NCI-H2029 treated with DMSO at 0.1 percent for 48 hours (cell line): ENCODE measurements at regions not wholly inside any gene's neighbourhood (a gene's known extent, or its start where the extent isn't known, plus 50 kb on each side); places are given as distances from the start of the nearest gene placed in this dataset.
"Not testable (repeated sequence)": the region's sequence is repeated elsewhere in the genome, so short reads cannot be mapped to it uniquely, and the experiment has no call there.

ENCODE experiments used
- DNase-seq: peaks from one replicate; lab custom pipeline; 2025; lab: John Stamatoyannopoulos, UW

DNA sequence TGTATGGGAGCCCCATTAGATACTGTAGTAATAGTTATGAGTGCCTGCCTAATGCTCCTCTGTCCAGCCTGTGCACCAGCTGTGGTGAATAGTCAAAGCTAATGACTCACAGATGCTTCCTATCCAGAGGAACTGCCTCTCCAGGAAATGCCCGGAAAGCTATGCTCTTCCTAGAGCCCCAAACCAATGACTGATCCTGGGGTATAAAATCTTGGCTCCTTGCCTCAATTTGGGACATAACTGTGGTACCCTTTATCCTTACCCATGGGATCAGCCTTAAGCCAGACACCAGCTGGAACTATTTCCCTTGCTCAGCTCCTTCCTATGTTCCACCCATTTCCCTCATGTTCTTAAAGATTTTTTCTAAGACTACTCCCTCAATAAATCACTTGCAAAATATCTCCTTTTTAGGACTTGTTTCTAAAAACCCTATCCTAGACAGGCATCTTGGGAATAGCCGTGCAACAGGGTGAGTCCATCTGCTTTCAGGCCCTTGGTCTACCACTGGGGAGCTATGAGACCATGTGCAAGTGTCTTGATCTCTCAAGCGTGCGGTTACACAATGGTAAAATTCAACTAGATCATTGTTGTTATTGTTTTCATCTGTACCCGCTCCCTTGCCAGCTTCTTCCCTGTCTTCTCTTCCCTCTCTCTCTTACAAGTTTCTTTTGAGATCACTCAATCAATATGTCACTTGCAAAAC, 283.7 kb downstream of the BTBD3 start:
- no peak for DNase-seq

GRCh38 chr20:12203399-12203798, 285.7 kb downstream of the BTBD3 start:
- no peak for DNase-seq

- no peak for DNase-seq
Measured at GRCh38 chr20:12203981-12204380, 286.3 kb downstream of the BTBD3 start.

- DNase-seq, result no peak
Measured at GRCh38 chr20:12207875-12208274, 290.2 kb downstream of the BTBD3 start.

GRCh38 chr20:12210591-12210990, 292.9 kb downstream of the BTBD3 start:
- no peak for DNase-seq

GRCh38 chr20:12211361-12211760, 293.7 kb downstream of the BTBD3 start:
- no peak for DNase-seq

- no peak for DNase-seq
Measured at GRCh38 chr20:12217382-12217781, 299.7 kb downstream of the BTBD3 start.

GRCh38 chr20:12219798-12220197, 302.1 kb downstream of the BTBD3 start:
- DNase-seq, result no peak

- no peak for DNase-seq
Measured at GRCh38 chr20:12223057-12223456, 305.4 kb downstream of the BTBD3 start.

GRCh38 chr20:12225898-12226297, 308.2 kb downstream of the BTBD3 start:
- DNase-seq, result no peak

DNA sequence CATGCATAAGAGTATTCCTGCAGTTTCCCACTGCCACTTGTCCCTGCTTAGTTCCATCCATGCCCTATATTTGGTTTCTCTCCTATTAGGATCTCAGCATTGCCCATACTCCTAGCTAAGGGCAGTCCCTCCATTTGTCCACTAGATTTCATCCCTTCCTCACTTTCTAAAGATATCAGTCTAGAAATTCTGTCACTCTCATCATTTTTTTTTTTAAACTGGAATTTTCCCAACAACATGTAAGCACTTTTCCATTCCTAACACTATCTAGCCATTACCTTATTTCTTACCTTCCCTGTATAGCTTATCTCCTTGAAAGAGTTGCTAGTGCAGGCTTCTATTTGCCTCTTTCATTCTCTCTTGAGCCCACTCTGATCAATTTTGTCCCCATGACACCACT, 312.2 kb downstream of the BTBD3 start:
- DNase-seq, result no peak

- DNase-seq, result no peak
Measured at GRCh38 chr20:12237772-12238171, 320.1 kb downstream of the BTBD3 start.

- no peak for DNase-seq
Measured at GRCh38 chr20:12241065-12241464, 323.4 kb downstream of the BTBD3 start.

- DNase-seq, result no peak
Measured at GRCh38 chr20:12243327-12243726, 325.6 kb downstream of the BTBD3 start.

DNA sequence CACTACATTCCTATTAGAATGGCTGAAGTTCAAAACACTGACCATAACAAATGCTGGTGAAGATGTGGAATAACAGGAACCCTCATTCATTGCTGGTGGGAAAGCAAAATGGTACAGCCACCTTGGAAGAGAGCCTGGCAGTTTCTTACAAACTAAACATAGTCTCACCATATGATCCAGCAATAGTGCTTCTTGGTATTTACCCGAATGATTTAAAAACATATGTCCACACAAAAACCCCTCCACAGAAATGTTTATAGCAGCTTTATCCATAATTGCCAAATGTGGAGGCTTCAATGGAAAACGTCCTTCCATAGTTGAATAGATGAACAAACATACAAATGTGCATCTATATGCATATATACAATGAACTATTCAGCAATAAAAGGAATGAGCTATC, 330.8 kb downstream of the BTBD3 start:
- no peak for DNase-seq

- DNase-seq, result not testable (repeated sequence)
Measured at GRCh38 chr20:12250661-12251060, 333.0 kb downstream of the BTBD3 start.

DNA sequence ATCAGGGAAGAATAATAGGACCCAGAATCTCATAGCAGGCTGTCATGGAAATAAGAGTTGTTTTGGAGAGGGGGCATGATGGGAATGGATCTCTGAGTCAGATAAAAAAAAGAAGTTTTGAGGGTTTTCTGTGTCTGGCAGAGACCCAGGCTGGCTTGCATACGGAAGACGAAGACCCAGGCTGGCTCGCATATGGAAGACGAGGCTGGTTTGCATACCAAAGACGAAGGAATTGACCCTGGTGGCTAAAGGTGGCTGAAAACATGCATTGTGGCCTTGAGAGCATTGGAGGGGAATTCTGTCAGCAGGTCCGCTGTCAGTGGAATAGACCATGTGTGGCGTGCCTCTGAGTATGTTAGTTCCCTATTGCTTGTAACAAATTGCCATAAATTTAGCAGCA, 335.1 kb downstream of the BTBD3 start:
- DNase-seq, result no peak

GRCh38 chr20:12255461-12255970, 337.8 kb downstream of the BTBD3 start:
- no peak for DNase-seq

DNA sequence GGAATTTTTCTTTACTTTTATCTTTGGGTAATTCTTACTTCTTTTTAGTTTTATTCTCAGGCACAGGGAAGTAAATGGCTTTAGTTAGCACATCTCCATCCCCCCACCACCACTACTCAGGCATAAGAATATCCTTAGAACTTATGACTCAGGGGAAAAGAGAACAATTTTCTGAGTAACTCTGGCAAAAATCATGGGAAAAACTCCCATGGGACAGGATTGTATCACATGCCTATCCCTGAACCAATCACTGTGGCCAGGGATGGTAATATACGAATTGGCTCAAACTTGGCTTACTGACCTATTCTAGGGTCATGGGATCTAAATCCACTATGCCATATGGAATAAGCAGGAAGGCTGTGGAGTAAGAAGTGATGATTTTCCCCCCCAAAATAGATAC, 339.1 kb downstream of the BTBD3 start:
- no peak for DNase-seq

- DNase-seq, result no peak
Measured at GRCh38 chr20:12262747-12263146, 345.1 kb downstream of the BTBD3 start.

DNA sequence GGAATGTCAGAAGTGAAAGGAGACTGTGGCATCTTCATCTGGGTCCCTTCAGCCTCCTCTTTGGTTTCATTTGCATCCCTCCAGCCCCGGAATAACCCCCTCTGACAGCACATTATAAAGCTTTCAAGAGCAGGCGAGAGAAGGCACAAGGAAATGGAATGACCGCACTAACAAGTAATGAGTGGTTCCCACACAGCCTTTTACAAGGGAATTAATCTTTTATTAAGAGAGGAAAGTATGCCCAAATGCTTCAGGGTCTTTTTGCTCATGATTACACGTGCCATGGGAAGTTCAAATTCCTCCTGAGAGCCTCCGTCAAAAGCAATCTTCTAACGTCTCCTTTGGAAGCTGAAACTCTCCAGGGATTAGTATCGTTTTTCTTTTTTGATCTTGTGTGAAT, 347.0 kb downstream of the BTBD3 start:
- DNase-seq, result no peak

DNA sequence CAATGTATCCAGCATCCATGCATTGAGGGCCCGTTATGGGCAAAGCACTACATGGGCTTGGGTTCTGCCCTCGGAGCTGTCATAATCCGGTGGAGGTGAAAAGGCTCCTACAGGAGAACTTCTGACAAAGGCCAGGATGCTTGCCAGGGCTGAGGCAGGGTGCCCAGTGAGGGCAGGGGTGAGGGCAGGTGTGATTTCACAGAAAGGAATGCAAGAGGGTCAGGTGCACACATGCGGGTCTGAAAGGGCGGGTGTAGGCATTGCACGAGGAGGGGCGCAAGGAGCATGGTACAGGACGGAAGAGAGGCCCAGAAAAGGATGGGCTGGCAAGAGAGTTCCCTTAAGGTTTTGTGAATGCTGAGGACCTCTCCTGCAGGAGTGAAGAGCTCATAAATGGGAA, 348.0 kb downstream of the BTBD3 start:
- no peak for DNase-seq

DNA sequence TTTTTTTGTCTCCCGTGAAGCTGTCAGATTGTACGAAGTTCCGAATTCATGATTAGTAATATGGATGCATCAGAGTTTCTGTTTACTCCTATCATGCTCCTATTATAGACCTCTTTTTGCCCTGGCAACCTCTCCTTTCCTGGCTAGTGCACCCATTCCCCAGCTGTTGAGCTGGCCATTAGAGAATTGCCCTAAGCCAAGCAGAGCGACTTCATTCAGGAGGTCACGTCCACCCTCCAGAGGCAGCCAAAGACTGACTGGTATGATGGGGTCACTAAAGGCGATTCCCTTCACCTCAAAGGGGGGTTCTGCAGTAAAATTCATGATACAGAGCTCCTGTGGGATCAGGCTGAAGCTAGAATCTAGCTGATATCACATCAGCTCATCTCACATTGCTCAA, 351.9 kb downstream of the BTBD3 start:
- no peak for DNase-seq

DNA sequence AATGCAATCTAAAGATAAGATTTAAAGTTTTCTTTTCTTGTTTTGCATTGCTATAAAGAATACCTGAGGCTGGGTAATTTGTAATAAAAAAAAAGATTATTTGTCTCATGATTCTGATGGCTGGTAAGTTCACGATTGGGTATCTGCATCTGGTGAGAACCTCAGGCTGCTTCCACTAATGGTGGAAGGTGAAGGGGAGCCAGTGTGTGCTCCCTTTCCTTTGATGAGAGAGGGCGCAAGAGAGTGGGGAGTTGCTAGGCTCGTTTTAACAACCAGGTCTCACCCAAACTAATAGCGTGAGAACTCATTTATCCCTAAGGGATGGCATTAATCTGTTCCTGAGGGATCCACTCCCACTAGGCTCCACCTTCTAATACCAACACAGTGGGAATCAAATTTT, 353.2 kb downstream of the BTBD3 start:
- no peak for DNase-seq
